H9 (cell line): ENCODE measurements at regions not wholly inside any gene's neighbourhood (a gene's known extent, or its start where the extent isn't known, plus 50 kb on each side); places are given as distances from the start of the nearest gene placed in this dataset.

Source experiments
- DNase-seq: peaks from one replicate; pipeline ENCODE4 v3.0.0-alpha.2; 2017
- H2AFZ ChIP-seq: one replicate; pipeline ENCODE4 v1.6.1; 2013; ENCODE audit warnings: mild to moderate bottlenecking, low read length, control low read depth, moderate library complexity
- H2AK5ac ChIP-seq: 2 replicates; pipeline ENCODE4 v1.6.1; 2013; ENCODE audit warnings: low read length, control low read depth, mixed read lengths; ENCODE audit not compliant: insufficient read length
- H2BK120ac ChIP-seq: one replicate; pipeline ENCODE4 v1.6.1; 2013; ENCODE audit warnings: low read depth, mild to moderate bottlenecking, low read length, control low read depth, inconsistent platforms; ENCODE audit not compliant: poor library complexity, severe bottlenecking
- H2BK12ac ChIP-seq: 2 replicates; pipeline ENCODE4 v1.6.1; 2013; ENCODE audit warnings: low read length, control low read depth, mixed read lengths, low read depth; ENCODE audit not compliant: insufficient read length
- H2BK15ac ChIP-seq: 2 replicates; pipeline ENCODE4 v1.6.1; 2013; ENCODE audit warnings: low read depth, low read length, control low read depth
- H2BK20ac ChIP-seq: one replicate; pipeline ENCODE4 v1.6.1; 2013; ENCODE audit warnings: low read depth, mild to moderate bottlenecking, low read length, control low read depth, inconsistent platforms; ENCODE audit not compliant: poor library complexity, severe bottlenecking
- H2BK5ac ChIP-seq: 2 replicates; pipeline ENCODE4 v1.6.1; 2013; ENCODE audit warnings: low read length, control low read depth, mixed read lengths; ENCODE audit not compliant: insufficient read length
- H3K14ac ChIP-seq: 2 replicates; pipeline ENCODE4 v1.6.1; 2013; ENCODE audit warnings: low read length, control low read depth; ENCODE audit not compliant: insufficient read depth
- H3K18ac ChIP-seq: 2 replicates; pipeline ENCODE4 v1.6.1; 2013; ENCODE audit warnings: low read depth, mild to moderate bottlenecking, mixed read lengths, low read length, control low read depth; ENCODE audit not compliant: insufficient read length
- H3K23ac ChIP-seq: 2 replicates; pipeline ENCODE4 v1.6.1; 2013; ENCODE audit warnings: low read length, control low read depth, mixed read lengths, low read depth; ENCODE audit not compliant: insufficient read length
- H3K23me2 ChIP-seq: 2 replicates; pipeline ENCODE4 v1.6.1; 2013; ENCODE audit warnings: low read depth, mild to moderate bottlenecking, mixed read lengths, low read length, control low read depth; ENCODE audit not compliant: insufficient read length, poor library complexity, severe bottlenecking
- H3K27ac ChIP-seq: 2 replicates; pipeline ENCODE4 v1.5.1; 2013; ENCODE audit warnings: low read length, control low read depth, mixed read lengths, low read depth; ENCODE audit not compliant: insufficient read length
- H3K27me3 ChIP-seq: 2 replicates; pipeline ENCODE4 v1.6.1; 2013; ENCODE audit warnings: low read length, control low read depth, inconsistent platforms; ENCODE audit not compliant: insufficient read depth
- H3K4ac ChIP-seq: 2 replicates; pipeline ENCODE4 v1.6.1; 2013; ENCODE audit warnings: low read depth, mild to moderate bottlenecking, control low read depth, inconsistent platforms, low read length, moderate library complexity
- H3K4me1 ChIP-seq: 2 replicates; pipeline ENCODE4 v1.6.1; 2013; ENCODE audit warnings: low read length, control low read depth, inconsistent platforms; ENCODE audit not compliant: insufficient read depth
- H3K4me2 ChIP-seq: 2 replicates; pipeline ENCODE4 v1.6.1; 2013; ENCODE audit warnings: low read length, control low read depth, mixed read lengths; ENCODE audit not compliant: insufficient read length, insufficient read depth
- H3K56ac ChIP-seq: 2 replicates; pipeline ENCODE4 v1.6.1; 2013; ENCODE audit warnings: low read depth, mild to moderate bottlenecking, mixed read lengths, low read length, control low read depth; ENCODE audit not compliant: insufficient read length
- H3K79me1 ChIP-seq: 2 replicates; pipeline ENCODE4 v1.6.1; 2013; ENCODE audit warnings: low read depth, mild to moderate bottlenecking, moderate library complexity, low read length, control low read depth, inconsistent platforms; ENCODE audit not compliant: insufficient read depth, poor library complexity, severe bottlenecking
- H3K79me2 ChIP-seq: 2 replicates; pipeline ENCODE4 v1.6.1; 2013; ENCODE audit warnings: low read length, control low read depth, inconsistent platforms; ENCODE audit not compliant: insufficient read depth
- H3K9ac ChIP-seq: 2 replicates; pipeline ENCODE4 v1.6.1; 2013; ENCODE audit warnings: low read length, control low read depth, mixed read lengths; ENCODE audit not compliant: insufficient read length; ENCODE audit errors: extremely low read depth
- H3K9me3 ChIP-seq: one replicate; pipeline ENCODE4 v1.6.1; 2013; ENCODE audit warnings: low read depth, low read length, inconsistent platforms; ENCODE audit not compliant: control insufficient read depth
- H3T11ph ChIP-seq: one replicate; pipeline ENCODE4 v1.6.1; 2013; ENCODE audit warnings: mild to moderate bottlenecking, low read length, control low read depth, inconsistent platforms
- H4K20me1 ChIP-seq: one replicate; pipeline ENCODE4 v1.6.1; 2013; ENCODE audit not compliant: control insufficient read depth, insufficient read length, insufficient read depth
- H4K5ac ChIP-seq: 2 replicates; pipeline ENCODE4 v1.6.1; 2013; ENCODE audit warnings: low read depth, mild to moderate bottlenecking, mixed read lengths, low read length, control low read depth; ENCODE audit not compliant: insufficient read length
- H4K8ac ChIP-seq: replicated peaks from 2 replicates; pipeline ENCODE4 v1.6.1; 2013; ENCODE audit warnings: low read length, control low read depth, mixed read lengths, low read depth; ENCODE audit not compliant: insufficient read length
- H4K91ac ChIP-seq: 2 replicates; pipeline ENCODE4 v1.6.1; 2013; ENCODE audit warnings: low read depth, mild to moderate bottlenecking, moderate library complexity, mixed read lengths, low read length, control low read depth; ENCODE audit not compliant: insufficient read length
- H3K27ac Mint-ChIP-seq, 3 experiments: 2 replicates in 2 of 3; 3 replicates in 1 of 3; pipeline ENCODE4 v1.8.0; 2020 to 2021; ENCODE audit warnings: mixed read lengths in 3 of 3, mild to moderate bottlenecking in 1 of 3, moderate library complexity in 1 of 3
- H3K27me3 Mint-ChIP-seq: 2 replicates; pipeline ENCODE4 v1.8.0; 2021; ENCODE audit warnings: low read depth, mild to moderate bottlenecking, moderate library complexity, mixed read lengths
- H3K36me3 Mint-ChIP-seq, 3 experiments: 2 replicates in 2 of 3; 3 replicates in 1 of 3; pipeline ENCODE4 v1.8.0; 2020 to 2021; ENCODE audit warnings: low read depth in 3 of 3, mixed read lengths in 3 of 3; ENCODE audit not compliant: insufficient read depth in 1 of 3
- H3K4me1 Mint-ChIP-seq, 2 experiments: 2 replicates each; pipeline ENCODE4 v1.8.0; 2020; ENCODE audit warnings: mixed read lengths in 2 of 2
- H3K4me3 Mint-ChIP-seq, 2 experiments: 2 replicates in 1 of 2; 3 replicates in 1 of 2; pipeline ENCODE4 v1.8.0; 2020 to 2021; ENCODE audit warnings: mild to moderate bottlenecking in 2 of 2, mixed read lengths in 2 of 2, moderate library complexity in 1 of 2
- H3K9me3 Mint-ChIP-seq, 2 experiments: 2 replicates in 1 of 2; 3 replicates in 1 of 2; pipeline ENCODE4 v1.8.0; 2020; ENCODE audit warnings: mild to moderate bottlenecking in 2 of 2, mixed read lengths in 2 of 2, moderate library complexity in 1 of 2
- CTCF ChIP-seq: fragments of 200-600 bp; sonication (generic); conservative IDR thresholded peaks from 3 replicates; pipeline ENCODE4 v1.8.0; 2021; ENCODE audit warnings: antibody characterized with exemption, mild to moderate bottlenecking
- WGBS: extraction: QIAGEN DNeasy Blood & Tissue Kit; methylation state at CpG from one replicate; pipeline ENCODE4 v1.1.7; 2013; ENCODE audit warnings: missing lambda C conversion rate, low lambda C conversion rate, mixed read lengths; ENCODE audit not compliant: insufficient read length; ENCODE audit errors: extremely low coverage; 5-methylcytosine and 5-hydroxymethylcytosine counted together

- no peaks in the 10 kb centered on the region for H3K27me3 Mint-ChIP-seq
Measured at GRCh38 chr3:70880421-70880820, 568.0 kb upstream of the MDFIC2 start.

More at GRCh38 chr3:70880421-70880820, 568.0 kb upstream of the MDFIC2 start:
- no peak overlapping the region for H3K4me3 Mint-ChIP-seq
- no peak overlapping the region for H3K4ac ChIP-seq
- H3K27me3 ChIP-seq, result no peaks in the 10 kb centered on the region
- H3K23me2 ChIP-seq, result no peaks in the 10 kb centered on the region
- no peak for TF ChIP-seq CTCF
- no peak overlapping the region for H4K91ac ChIP-seq
- H3K14ac ChIP-seq, result no peak overlapping the region
- H4K8ac ChIP-seq, result no peak overlapping the region
- no peak overlapping the region for H2BK120ac ChIP-seq
- DNase-seq, result no peak
- H3K27ac ChIP-seq, result no peak overlapping the region
- H2AK5ac ChIP-seq, result no peak overlapping the region
- H3K9me3 ChIP-seq, result no peaks in the 10 kb centered on the region
- no CpG with 5 or more reads among the region's 2 CpGs for WGBS
- no peak overlapping the region for H3K23ac ChIP-seq
- no peak overlapping the region for H3K9ac ChIP-seq
- H2BK15ac ChIP-seq, result no peak overlapping the region
- H4K20me1 ChIP-seq, result no peaks in the 10 kb centered on the region
- no peaks in the 10 kb centered on the region for H3K4me1 ChIP-seq
- H3K36me3 Mint-ChIP-seq, result peaks cover 0 to 6% (median 0%) of the 10 kb centered on the region in 3 experiments; a peak in 3 of 7 replicates
- H3K79me2 ChIP-seq, result no peaks in the 10 kb centered on the region
- H3K79me1 ChIP-seq, result no peaks in the 10 kb centered on the region
- peaks cover 1 to 4% of the 10 kb centered on the region in 2 experiments; a peak in 3 of 5 replicates for H3K9me3 Mint-ChIP-seq
- H3K27ac Mint-ChIP-seq, result no peak overlapping the region
- H3K18ac ChIP-seq, result no peak overlapping the region
- no peak overlapping the region for H3K4me2 ChIP-seq
- no peaks in the 10 kb centered on the region for H3K4me1 Mint-ChIP-seq
- no peak overlapping the region for H2BK5ac ChIP-seq
- no peak overlapping the region for H2BK20ac ChIP-seq
- no peak overlapping the region for H2BK12ac ChIP-seq
- H2AFZ ChIP-seq, result no peak overlapping the region
- no peak overlapping the region for H4K5ac ChIP-seq
- no peak overlapping the region for H3T11ph ChIP-seq
- H3K56ac ChIP-seq, result no peak overlapping the region
